ENCODE measurements at regions not wholly inside any gene's neighbourhood (a gene's known extent, or its start where the extent isn't known, plus 50 kb on each side); places are given as distances from the start of the nearest gene placed in this dataset.

- Histone ChIP-seq H3K27ac (ENCODE audit: low read length) (no peak overlapping the region), H3K4me1 (ENCODE audit: control insufficient read depth, low read depth, low read length) (no peaks in the 10 kb centered on the region), H3K4me3 (ENCODE audit: low read length) (no peak overlapping the region), H3K27me3 (ENCODE audit: control insufficient read depth, insufficient read depth, low read length) (no peaks in the 10 kb centered on the region), H3K36me3 (ENCODE audit: control insufficient read depth, low read depth, low read length) (no peaks in the 10 kb centered on the region), H3K9me3 (ENCODE audit: control insufficient read depth, low read depth, low read length) (no peaks in the 10 kb centered on the region), H3K9ac (ENCODE audit: low read length) (no peak overlapping the region)
Observed at GRCh38 chr4:95998311-95998710, 158.4 kb downstream of the PDHA2 start.

GRCh38 chr4:96003951-96004740, 164.3 kb downstream of the PDHA2 start:
- H3K9ac ChIP-seq (ENCODE audit: low read length) = no peak overlapping the region
- H3K36me3 ChIP-seq (ENCODE audit: control insufficient read depth, low read depth, low read length) = no peaks in the 10 kb centered on the region
- no peaks in the 10 kb centered on the region for H3K27me3 ChIP-seq (ENCODE audit: control insufficient read depth, insufficient read depth, low read length)
- H3K4me1 ChIP-seq (ENCODE audit: control insufficient read depth, low read depth, low read length) = no peaks in the 10 kb centered on the region
- no peak overlapping the region for H3K4me3 ChIP-seq (ENCODE audit: low read length)
- H3K27ac ChIP-seq (ENCODE audit: low read length) = no peak overlapping the region
- no peaks in the 10 kb centered on the region for H3K9me3 ChIP-seq (ENCODE audit: control insufficient read depth, low read depth, low read length)

- Histone ChIP-seq H3K36me3 (ENCODE audit: control insufficient read depth, low read depth, low read length) (no peaks in the 10 kb centered on the region), H3K9me3 (ENCODE audit: control insufficient read depth, low read depth, low read length) (no peaks in the 10 kb centered on the region), H3K9ac (ENCODE audit: low read length) (no peak overlapping the region), H3K27ac (ENCODE audit: low read length) (no peak overlapping the region), H3K27me3 (ENCODE audit: control insufficient read depth, insufficient read depth, low read length) (no peaks in the 10 kb centered on the region), H3K4me1 (ENCODE audit: control insufficient read depth, low read depth, low read length) (peaks cover 7% of the 10 kb centered on the region), H3K4me3 (ENCODE audit: low read length) (no peak overlapping the region)
Observed at GRCh38 chr4:96009427-96010119, 169.7 kb downstream of the PDHA2 start.

GRCh38 chr4:96012687-96013086, 172.8 kb downstream of the PDHA2 start:
- peaks cover 7% of the 10 kb centered on the region for H3K4me1 ChIP-seq (ENCODE audit: control insufficient read depth, low read depth, low read length)
- H3K4me3 ChIP-seq (ENCODE audit: low read length) = no peak overlapping the region
- H3K9me3 ChIP-seq (ENCODE audit: control insufficient read depth, low read depth, low read length) = no peaks in the 10 kb centered on the region
- H3K9ac ChIP-seq (ENCODE audit: low read length) = no peak overlapping the region
- no peaks in the 10 kb centered on the region for H3K36me3 ChIP-seq (ENCODE audit: control insufficient read depth, low read depth, low read length)
- H3K27me3 ChIP-seq (ENCODE audit: control insufficient read depth, insufficient read depth, low read length) = no peaks in the 10 kb centered on the region
- no peak overlapping the region for H3K27ac ChIP-seq (ENCODE audit: low read length)

GRCh38 chr4:96016634-96017299, 176.9 kb downstream of the PDHA2 start:
- Histone ChIP-seq H3K9ac (ENCODE audit: low read length) (no peak overlapping the region), H3K4me3 (ENCODE audit: low read length) (no peak overlapping the region), H3K4me1 (ENCODE audit: control insufficient read depth, low read depth, low read length) (peaks cover 4% of the 10 kb centered on the region), H3K36me3 (ENCODE audit: control insufficient read depth, low read depth, low read length) (no peaks in the 10 kb centered on the region), H3K9me3 (ENCODE audit: control insufficient read depth, low read depth, low read length) (no peaks in the 10 kb centered on the region), H3K27me3 (ENCODE audit: control insufficient read depth, insufficient read depth, low read length) (no peaks in the 10 kb centered on the region), H3K27ac (ENCODE audit: low read length) (no peak overlapping the region)

GRCh38 chr4:96025011-96025410, 185.1 kb downstream of the PDHA2 start:
- Histone ChIP-seq H3K27ac (ENCODE audit: low read length) (no peak overlapping the region), H3K4me1 (ENCODE audit: control insufficient read depth, low read depth, low read length) (no peaks in the 10 kb centered on the region), H3K9ac (ENCODE audit: low read length) (no peak overlapping the region), H3K27me3 (ENCODE audit: control insufficient read depth, insufficient read depth, low read length) (no peaks in the 10 kb centered on the region), H3K36me3 (ENCODE audit: control insufficient read depth, low read depth, low read length) (no peaks in the 10 kb centered on the region), H3K9me3 (ENCODE audit: control insufficient read depth, low read depth, low read length) (no peaks in the 10 kb centered on the region), H3K4me3 (ENCODE audit: low read length) (no peak overlapping the region)

- Histone ChIP-seq H3K27ac (ENCODE audit: low read length) (no peak overlapping the region), H3K4me1 (ENCODE audit: control insufficient read depth, low read depth, low read length) (no peaks in the 10 kb centered on the region), H3K36me3 (ENCODE audit: control insufficient read depth, low read depth, low read length) (no peaks in the 10 kb centered on the region), H3K9me3 (ENCODE audit: control insufficient read depth, low read depth, low read length) (no peaks in the 10 kb centered on the region), H3K4me3 (ENCODE audit: low read length) (no peak overlapping the region), H3K9ac (ENCODE audit: low read length) (no peak overlapping the region), H3K27me3 (ENCODE audit: control insufficient read depth, insufficient read depth, low read length) (no peaks in the 10 kb centered on the region)
Observed at GRCh38 chr4:96035727-96036126, 195.8 kb downstream of the PDHA2 start.

- no peaks in the 10 kb centered on the region for H3K27me3 ChIP-seq (ENCODE audit: control insufficient read depth, insufficient read depth, low read length)
- H3K4me1 ChIP-seq (ENCODE audit: control insufficient read depth, low read depth, low read length) = no peaks in the 10 kb centered on the region
- no peak overlapping the region for H3K9ac ChIP-seq (ENCODE audit: low read length)
- no peak overlapping the region for H3K27ac ChIP-seq (ENCODE audit: low read length)
- H3K36me3 ChIP-seq (ENCODE audit: control insufficient read depth, low read depth, low read length) = no peaks in the 10 kb centered on the region
- no peak overlapping the region for H3K4me3 ChIP-seq (ENCODE audit: low read length)
- no peaks in the 10 kb centered on the region for H3K9me3 ChIP-seq (ENCODE audit: control insufficient read depth, low read depth, low read length)
Observed at GRCh38 chr4:96036781-96037180, 196.9 kb downstream of the PDHA2 start.

- H3K9me3 ChIP-seq (ENCODE audit: control insufficient read depth, low read depth, low read length) = no peaks in the 10 kb centered on the region
Observed at GRCh38 chr4:96037705-96038104, 197.8 kb downstream of the PDHA2 start.

GRCh38 chr4:96039217-96039616, 199.3 kb downstream of the PDHA2 start:
- Histone ChIP-seq H3K27ac (ENCODE audit: low read length) (no peak overlapping the region), H3K9me3 (ENCODE audit: control insufficient read depth, low read depth, low read length) (no peaks in the 10 kb centered on the region), H3K4me3 (ENCODE audit: low read length) (no peak overlapping the region), H3K27me3 (ENCODE audit: control insufficient read depth, insufficient read depth, low read length) (no peaks in the 10 kb centered on the region), H3K4me1 (ENCODE audit: control insufficient read depth, low read depth, low read length) (no peaks in the 10 kb centered on the region), H3K9ac (ENCODE audit: low read length) (no peak overlapping the region), H3K36me3 (ENCODE audit: control insufficient read depth, low read depth, low read length) (no peaks in the 10 kb centered on the region)

More at GRCh38 chr4:96037705-96038104, 197.8 kb downstream of the PDHA2 start:
- Histone ChIP-seq H3K36me3 (ENCODE audit: control insufficient read depth, low read depth, low read length) (no peaks in the 10 kb centered on the region), H3K27me3 (ENCODE audit: control insufficient read depth, insufficient read depth, low read length) (no peaks in the 10 kb centered on the region), H3K9ac (ENCODE audit: low read length) (no peak overlapping the region), H3K27ac (ENCODE audit: low read length) (no peak overlapping the region), H3K4me1 (ENCODE audit: control insufficient read depth, low read depth, low read length) (no peaks in the 10 kb centered on the region), H3K4me3 (ENCODE audit: low read length) (no peak overlapping the region)

GRCh38 chr4:96039803-96040436, 200.0 kb downstream of the PDHA2 start:
- H3K4me3 ChIP-seq (ENCODE audit: low read length) = no peak overlapping the region
- no peaks in the 10 kb centered on the region for H3K27me3 ChIP-seq (ENCODE audit: control insufficient read depth, insufficient read depth, low read length)

More at GRCh38 chr4:96039803-96040436, 200.0 kb downstream of the PDHA2 start:
- H3K27ac ChIP-seq (ENCODE audit: low read length) = no peak overlapping the region
- H3K36me3 ChIP-seq (ENCODE audit: control insufficient read depth, low read depth, low read length) = no peaks in the 10 kb centered on the region
- no peaks in the 10 kb centered on the region for H3K4me1 ChIP-seq (ENCODE audit: control insufficient read depth, low read depth, low read length)
- no peaks in the 10 kb centered on the region for H3K9me3 ChIP-seq (ENCODE audit: control insufficient read depth, low read depth, low read length)
- no peak overlapping the region for H3K9ac ChIP-seq (ENCODE audit: low read length)

All from iPS-18a (cell line).